Neural cell (in vitro differentiated cells): ENCODE measurements at regions not wholly inside any gene's neighbourhood (a gene's known extent, or its start where the extent isn't known, plus 50 kb on each side); places are given as distances from the start of the nearest gene placed in this dataset.

Source experiments
- EP300 ChIP-seq: fragments of 450-650 bp; conservative IDR thresholded peaks from 2 replicates; pipeline ENCODE4 v1.6.1; 2014; ENCODE audit warnings: antibody characterized with exemption, mild to moderate bottlenecking, moderate library complexity; ENCODE audit not compliant: poor library complexity, severe bottlenecking
- EZH2 ChIP-seq: fragments of 200-600, 300-800 bp; shearing (Covaris generic), sonication (generic); IDR thresholded peaks from 2 replicates; pipeline ENCODE4 v1.6.1; 2014; ENCODE audit warnings: antibody characterized with exemption, low read length, borderline replicate concordance, mild to moderate bottlenecking; ENCODE audit not compliant: insufficient read depth, poor library complexity, severe bottlenecking
- POLR2AphosphoS5 ChIP-seq: IDR thresholded peaks from 2 replicates; pipeline ENCODE4 v1.6.1; 2012
- RAD21 ChIP-seq: fragments of 450-650 bp; conservative IDR thresholded peaks from 2 replicates; pipeline ENCODE4 v1.6.1; 2014; ENCODE audit warnings: antibody characterized with exemption, mild to moderate bottlenecking, moderate library complexity
- SMC3 ChIP-seq: fragments of 450-650 bp; conservative IDR thresholded peaks from 2 replicates; pipeline ENCODE4 v1.6.1; 2014; ENCODE audit warnings: antibody characterized with exemption, mild to moderate bottlenecking, moderate library complexity; ENCODE audit not compliant: poor library complexity
- TF ChIP-seq, protein P1 (sequence below): fragments of 450-650 bp; IDR thresholded peaks from 2 replicates; pipeline ENCODE4 v1.5.1; 2014; ENCODE audit warnings: antibody characterized with exemption, mild to moderate bottlenecking, moderate library complexity; ENCODE audit not compliant: poor library complexity, severe bottlenecking
- TF ChIP-seq, protein P2 (sequence below): IDR thresholded peaks from 2 replicates; pipeline ENCODE4 v1.6.1; 2012; ENCODE audit warnings: borderline replicate concordance

DNA sequence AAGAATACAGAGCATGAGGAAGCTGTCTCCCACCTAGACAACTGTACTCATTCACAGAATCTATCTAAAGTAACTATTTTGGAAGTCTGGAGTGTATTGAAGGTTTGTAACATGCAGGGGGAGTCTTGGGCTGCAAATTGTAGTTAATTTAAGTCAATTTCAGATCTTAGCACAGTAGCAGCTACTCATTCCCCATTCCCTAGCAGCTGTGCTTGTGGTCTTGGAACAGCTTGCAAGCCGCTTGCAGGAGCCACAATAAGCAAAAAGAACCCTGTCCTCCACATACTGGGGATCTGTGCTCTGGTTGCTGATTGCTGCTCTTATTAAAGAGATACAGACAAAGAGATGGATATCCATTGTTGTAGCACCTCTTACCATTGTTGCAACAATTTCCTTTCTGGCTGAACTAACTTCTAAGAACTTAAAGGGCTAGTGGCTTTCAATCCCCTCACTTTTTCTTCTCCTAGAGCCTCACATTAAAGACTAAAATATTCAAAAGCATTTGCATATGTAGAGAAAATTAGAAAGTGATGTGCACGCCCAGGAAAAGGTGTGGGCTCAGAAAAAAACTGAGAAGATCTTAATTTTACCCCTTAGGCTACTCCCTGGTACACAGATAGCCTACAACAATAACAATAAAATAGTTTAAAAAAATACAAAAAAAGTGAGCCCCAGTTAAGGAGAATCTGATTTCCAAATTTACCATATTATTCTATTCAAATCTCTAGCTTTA, 1775.1 kb upstream of the PIK3C3 start:
- TF ChIP-seq, protein P1, sequence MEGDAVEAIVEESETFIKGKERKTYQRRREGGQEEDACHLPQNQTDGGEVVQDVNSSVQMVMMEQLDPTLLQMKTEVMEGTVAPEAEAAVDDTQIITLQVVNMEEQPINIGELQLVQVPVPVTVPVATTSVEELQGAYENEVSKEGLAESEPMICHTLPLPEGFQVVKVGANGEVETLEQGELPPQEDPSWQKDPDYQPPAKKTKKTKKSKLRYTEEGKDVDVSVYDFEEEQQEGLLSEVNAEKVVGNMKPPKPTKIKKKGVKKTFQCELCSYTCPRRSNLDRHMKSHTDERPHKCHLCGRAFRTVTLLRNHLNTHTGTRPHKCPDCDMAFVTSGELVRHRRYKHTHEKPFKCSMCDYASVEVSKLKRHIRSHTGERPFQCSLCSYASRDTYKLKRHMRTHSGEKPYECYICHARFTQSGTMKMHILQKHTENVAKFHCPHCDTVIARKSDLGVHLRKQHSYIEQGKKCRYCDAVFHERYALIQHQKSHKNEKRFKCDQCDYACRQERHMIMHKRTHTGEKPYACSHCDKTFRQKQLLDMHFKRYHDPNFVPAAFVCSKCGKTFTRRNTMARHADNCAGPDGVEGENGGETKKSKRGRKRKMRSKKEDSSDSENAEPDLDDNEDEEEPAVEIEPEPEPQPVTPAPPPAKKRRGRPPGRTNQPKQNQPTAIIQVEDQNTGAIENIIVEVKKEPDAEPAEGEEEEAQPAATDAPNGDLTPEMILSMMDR, result no peak
- TF ChIP-seq EP300, result no peak
- TF ChIP-seq, protein P2, sequence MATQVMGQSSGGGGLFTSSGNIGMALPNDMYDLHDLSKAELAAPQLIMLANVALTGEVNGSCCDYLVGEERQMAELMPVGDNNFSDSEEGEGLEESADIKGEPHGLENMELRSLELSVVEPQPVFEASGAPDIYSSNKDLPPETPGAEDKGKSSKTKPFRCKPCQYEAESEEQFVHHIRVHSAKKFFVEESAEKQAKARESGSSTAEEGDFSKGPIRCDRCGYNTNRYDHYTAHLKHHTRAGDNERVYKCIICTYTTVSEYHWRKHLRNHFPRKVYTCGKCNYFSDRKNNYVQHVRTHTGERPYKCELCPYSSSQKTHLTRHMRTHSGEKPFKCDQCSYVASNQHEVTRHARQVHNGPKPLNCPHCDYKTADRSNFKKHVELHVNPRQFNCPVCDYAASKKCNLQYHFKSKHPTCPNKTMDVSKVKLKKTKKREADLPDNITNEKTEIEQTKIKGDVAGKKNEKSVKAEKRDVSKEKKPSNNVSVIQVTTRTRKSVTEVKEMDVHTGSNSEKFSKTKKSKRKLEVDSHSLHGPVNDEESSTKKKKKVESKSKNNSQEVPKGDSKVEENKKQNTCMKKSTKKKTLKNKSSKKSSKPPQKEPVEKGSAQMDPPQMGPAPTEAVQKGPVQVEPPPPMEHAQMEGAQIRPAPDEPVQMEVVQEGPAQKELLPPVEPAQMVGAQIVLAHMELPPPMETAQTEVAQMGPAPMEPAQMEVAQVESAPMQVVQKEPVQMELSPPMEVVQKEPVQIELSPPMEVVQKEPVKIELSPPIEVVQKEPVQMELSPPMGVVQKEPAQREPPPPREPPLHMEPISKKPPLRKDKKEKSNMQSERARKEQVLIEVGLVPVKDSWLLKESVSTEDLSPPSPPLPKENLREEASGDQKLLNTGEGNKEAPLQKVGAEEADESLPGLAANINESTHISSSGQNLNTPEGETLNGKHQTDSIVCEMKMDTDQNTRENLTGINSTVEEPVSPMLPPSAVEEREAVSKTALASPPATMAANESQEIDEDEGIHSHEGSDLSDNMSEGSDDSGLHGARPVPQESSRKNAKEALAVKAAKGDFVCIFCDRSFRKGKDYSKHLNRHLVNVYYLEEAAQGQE, result no peak
- no peak for TF ChIP-seq EZH2
- TF ChIP-seq RAD21, result no peak
- no peak for TF ChIP-seq POLR2AphosphoS5
- TF ChIP-seq SMC3, result no peak
